ENCODE measurements at regions not wholly inside any gene's neighbourhood (a gene's known extent, or its start where the extent isn't known, plus 50 kb on each side); places are given as distances from the start of the nearest gene placed in this dataset.

GRCh38 chr3:31004025-31004678, 109.7 kb upstream of the GADL1 start:
- DNase-seq = no peak

GRCh38 chr3:31008994-31009393, 114.5 kb upstream of the GADL1 start:
- DNase-seq = no peak

GRCh38 chr3:31009881-31010280, 115.4 kb upstream of the GADL1 start:
- no peak for DNase-seq

GRCh38 chr3:31010491-31010890, 116.0 kb upstream of the GADL1 start:
- DNase-seq = no peak

- no peak for DNase-seq
Measured at GRCh38 chr3:31011380-31011779, 116.9 kb upstream of the GADL1 start.

DNA sequence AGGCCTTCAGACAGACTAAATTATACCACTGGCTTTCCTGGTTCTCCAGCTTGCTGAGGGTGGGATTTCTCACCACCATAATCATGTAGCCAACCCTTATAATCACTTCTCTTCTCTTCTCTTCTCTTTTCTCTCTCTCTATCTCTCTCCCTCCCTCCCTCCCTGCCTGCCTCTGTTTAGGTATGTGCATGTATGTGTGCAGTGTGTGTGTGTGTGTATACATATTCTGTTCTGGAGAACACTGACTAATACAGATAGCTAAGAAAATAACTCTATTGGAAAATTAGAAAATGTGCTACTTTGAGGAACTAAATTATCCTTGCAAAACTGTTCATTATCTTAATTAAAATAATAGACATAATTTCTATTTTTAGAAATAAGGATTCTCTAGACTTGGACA, 118.6 kb upstream of the GADL1 start:
- no peak for DNase-seq

- DNase-seq = no peak
Measured at GRCh38 chr3:31013843-31014242, 119.4 kb upstream of the GADL1 start.

- no peak for DNase-seq
Measured at GRCh38 chr3:31014317-31015040, 120.0 kb upstream of the GADL1 start.

- DNase-seq = no peak
Measured at GRCh38 chr3:31016196-31016595, 121.7 kb upstream of the GADL1 start.

GRCh38 chr3:31022716-31023115, 128.3 kb upstream of the GADL1 start:
- DNase-seq = no peak

- no peak for DNase-seq
Measured at GRCh38 chr3:31025541-31025940, 131.1 kb upstream of the GADL1 start.

- no peak for DNase-seq
Measured at GRCh38 chr3:31027191-31027761, 132.8 kb upstream of the GADL1 start.

DNA sequence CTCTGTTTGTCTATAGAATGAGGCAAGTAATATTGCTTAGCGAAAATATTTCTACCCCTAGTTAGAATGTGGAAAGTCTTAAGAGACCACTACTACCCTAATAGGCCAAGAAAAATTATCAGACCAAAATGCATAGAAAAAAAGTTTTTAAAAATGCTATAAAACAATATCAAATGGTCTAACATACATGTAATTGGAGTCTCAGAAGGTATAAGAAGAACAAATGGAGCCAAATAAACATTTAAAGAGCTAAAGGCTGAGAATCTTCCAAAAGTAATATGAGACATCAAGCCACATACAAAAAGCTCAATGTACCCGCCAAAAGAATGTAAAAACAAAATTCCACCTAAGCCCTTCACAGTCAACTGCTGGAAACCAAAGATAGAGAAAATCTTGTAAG, 133.5 kb upstream of the GADL1 start:
- DNase-seq = no peak

- no peak for DNase-seq
Measured at GRCh38 chr3:31028766-31029165, 134.3 kb upstream of the GADL1 start.

- DNase-seq = peak; percentile 61
Measured at GRCh38 chr3:31029706-31030105, 135.2 kb upstream of the GADL1 start.

GRCh38 chr3:31035681-31036080, 141.2 kb upstream of the GADL1 start:
- no peak for DNase-seq

DNA sequence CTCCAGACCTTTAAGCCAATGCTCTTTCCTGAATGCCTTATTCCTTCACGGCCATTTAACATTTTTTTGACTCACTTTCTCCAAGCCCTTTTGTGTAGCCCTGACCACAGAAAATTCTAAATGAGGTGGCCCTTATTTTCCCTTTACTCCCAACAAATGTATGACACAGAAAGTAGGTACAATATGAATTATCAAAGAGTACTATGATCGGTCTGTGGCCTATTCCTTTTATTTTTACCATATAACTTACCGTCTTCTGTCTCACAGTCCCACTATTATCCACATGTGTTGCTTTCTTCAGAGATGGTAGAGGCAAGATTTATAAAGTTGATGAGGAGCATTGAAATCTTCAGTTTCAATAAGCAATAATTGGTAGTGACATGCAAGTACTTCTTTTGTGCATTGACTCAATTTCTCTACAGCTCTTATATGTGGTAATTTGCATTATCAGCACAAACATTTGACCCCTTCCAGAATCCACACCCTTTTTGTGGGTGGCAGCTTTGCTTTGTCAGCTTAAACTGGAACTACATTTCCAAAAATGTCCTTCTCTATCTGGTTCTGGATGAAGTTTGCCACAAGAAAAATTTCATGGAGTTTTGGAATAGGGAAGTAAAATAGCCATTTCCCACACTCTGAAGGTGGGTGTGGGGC, 143.8 kb upstream of the GADL1 start:
- no peak for DNase-seq

DNA sequence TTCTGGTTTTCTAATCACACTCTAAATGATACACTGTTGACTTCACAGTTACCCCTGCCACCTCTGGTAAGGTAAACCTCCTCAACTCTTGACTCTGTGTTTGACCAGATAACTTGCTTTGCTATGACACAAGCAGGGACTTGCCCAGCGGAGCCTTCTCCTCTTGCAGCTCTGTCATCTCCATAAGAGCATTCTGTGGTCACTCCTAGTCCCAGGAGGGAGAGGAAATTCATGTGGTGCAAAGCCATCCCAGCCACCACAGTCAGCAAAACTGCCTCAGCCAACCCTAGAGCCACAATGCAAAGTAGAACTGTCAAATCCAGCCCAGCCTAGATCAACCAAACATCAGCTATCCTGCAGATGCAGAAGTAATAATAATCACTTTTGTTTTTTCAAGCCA, 144.7 kb upstream of the GADL1 start:
- DNase-seq = no peak

DNA sequence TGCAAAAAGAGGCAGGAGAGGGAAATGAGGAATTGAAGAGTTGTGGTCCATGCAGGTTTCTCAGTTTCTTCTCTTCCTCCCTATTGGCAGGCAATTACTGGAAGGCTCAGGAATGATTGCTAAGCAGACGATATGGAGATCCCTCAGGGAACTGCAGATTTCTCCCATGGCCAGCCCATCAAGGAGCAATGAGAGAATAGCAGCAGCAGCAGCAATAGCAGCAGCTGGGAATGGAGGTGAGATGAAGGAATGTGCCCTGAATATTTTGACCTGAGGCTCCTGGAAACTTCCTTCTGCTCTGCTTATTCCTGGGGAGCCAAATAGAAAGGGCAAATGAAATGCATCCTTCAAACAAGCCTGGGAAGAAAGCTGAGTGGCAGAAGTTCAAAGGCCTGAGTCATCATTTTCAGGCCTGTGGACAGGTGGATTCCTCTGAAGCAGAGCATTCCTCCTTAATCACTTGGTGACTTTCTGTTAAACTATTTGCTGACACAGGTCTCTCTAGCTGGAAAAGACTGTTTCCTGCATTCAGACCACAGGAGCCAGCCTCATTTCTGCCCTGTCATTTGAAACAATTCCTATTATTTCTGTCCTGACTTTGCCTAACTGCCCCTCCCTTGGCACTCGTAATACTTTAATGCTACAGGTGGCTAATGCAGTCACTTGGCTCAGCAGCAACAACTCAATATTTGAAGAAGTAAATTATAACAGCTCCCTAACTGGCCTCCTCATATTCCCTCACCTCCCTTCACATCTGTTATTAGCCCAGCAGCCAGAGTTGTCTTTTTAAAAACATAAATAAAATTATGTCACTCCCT, 146.9 kb upstream of the GADL1 start:
- DNase-seq = peak; percentile 52

DNA sequence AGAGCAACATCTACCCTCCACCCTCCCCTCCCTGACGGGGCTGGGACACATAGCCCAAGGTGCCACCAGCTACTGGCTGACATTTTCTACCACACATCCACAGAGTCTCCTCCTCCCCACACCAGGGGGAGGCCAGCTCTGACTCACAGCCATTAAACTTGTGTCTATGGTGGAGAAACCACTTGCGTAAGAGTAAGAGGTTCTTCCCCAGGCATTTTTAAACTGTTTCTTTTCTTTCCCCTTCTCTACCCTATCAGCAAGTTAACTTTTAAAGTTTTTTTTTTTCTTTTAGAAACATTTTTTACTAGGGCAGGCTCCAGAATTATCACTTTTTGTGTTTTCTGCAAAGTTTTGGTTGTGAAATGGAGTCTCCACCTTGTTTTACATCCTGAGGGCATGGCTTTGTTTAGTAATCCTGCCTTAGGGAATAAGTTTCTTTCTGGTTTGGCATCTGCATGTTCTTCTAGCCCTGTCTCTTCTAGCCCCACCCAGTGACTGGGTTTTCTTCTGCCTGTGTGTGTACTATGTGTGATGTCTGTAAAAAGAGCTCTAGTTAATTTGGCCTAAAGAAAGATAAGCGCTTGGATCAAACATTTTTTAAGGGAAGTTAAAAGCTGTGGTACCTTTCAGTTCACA, 148.8 kb upstream of the GADL1 start:
- DNase-seq = no peak

DNA sequence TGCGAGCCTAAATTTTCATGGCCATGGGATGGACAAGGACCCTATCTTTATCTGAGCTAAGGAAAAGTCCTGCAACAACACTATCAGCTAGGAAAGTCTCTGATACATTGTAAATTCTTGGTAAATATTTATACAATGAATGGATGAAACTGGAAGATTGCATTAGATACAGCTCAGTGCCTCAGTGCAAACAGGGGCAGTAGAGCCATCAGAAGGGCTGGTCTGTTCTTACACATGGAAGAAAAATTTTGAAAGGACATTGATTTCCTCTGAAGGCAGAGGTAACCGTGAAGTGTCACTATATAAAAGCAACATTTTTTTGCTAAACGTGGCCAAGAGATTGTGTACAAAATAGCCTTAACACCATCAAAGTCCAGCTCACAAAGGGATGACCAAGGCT, 153.2 kb upstream of the GADL1 start:
- no peak for DNase-seq

DNA sequence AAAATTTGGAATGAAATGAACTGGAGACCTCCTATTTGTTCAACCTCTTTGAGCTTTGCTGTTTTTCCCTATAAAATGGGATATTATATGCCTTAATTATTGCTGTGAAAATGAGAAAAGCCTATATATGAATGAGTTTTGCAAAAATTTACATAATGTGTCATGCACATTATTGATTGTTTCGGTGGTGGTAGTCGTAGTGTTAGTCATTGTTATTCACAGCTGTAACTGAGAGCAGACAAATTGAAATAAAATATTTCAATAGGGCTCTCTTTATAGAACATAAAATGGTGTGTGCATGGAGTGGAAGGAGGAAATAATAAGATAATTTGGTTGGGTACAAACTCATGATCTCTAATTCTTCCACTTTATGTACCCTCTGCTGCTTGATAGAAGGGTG, 153.7 kb upstream of the GADL1 start:
- DNase-seq = no peak
